GM12878 (cell line): ENCODE measurements at regions not wholly inside any gene's neighbourhood (a gene's known extent, or its start where the extent isn't known, plus 50 kb on each side); places are given as distances from the start of the nearest gene placed in this dataset.

ENCODE experiments used
- ATAC-seq: fragments of 200-7000 bp; cut with Tn5 transposase; 3 replicates; pipeline ENCODE4 v1.9.1; 2020; ENCODE audit warnings: mild to moderate bottlenecking, moderate library complexity
- BruUV-seq: library from RNA; stranded (reverse); fragments of 400-500 nt; replicated peaks from 2 replicates; lab custom pipeline; 2021; lab: Mats Ljungman, UMichigan
- CTCF ChIA-PET: fragments of 300-600 bp; sonication (Branson Sonifier 250); formaldehyde crosslinking; extraction: SDS; loops from one replicate; lab custom pipeline; 2021; ENCODE audit warnings: inconsistent platforms; lab: Yijun Ruan, JAX
- POLR2A ChIA-PET: fragments of 350-600 bp; formaldehyde crosslinking; extraction: SDS; loops from one replicate; lab custom pipeline; 2021; ENCODE audit warnings: inconsistent platforms; lab: Charles Lee
- RAD21 ChIA-PET: fragments of 300-600 bp; sonication (Branson Sonifier 250); formaldehyde crosslinking; loops from one replicate; lab custom pipeline; 2023; ENCODE audit warnings: antibody characterized with exemption; ENCODE audit not compliant: unreplicated experiment; lab: Charles Lee
- SMC1A ChIA-PET: fragments of 300-600 bp; sonication (Branson Sonifier 250); formaldehyde crosslinking; loops from one replicate; lab custom pipeline; 2023; ENCODE audit not compliant: unreplicated experiment, uncharacterized antibody; lab: Charles Lee
- DNase-seq: peaks from one replicate; pipeline ENCODE4 v3.0.0-alpha.2; 2011; ENCODE audit warnings: low read depth, low spot score
- FAIRE-seq: peaks from 3 replicates; lab custom pipeline; 2011; peaks lifted over from hg19 to GRCh38; lab: Jason Lieb, UNC
- H2AFZ ChIP-seq: 2 replicates; pipeline ENCODE4 v1.6.0; 2011; ENCODE audit warnings: low read depth, low read length, control low read depth; ENCODE audit not compliant: control insufficient read depth
- H3K27ac ChIP-seq: 2 replicates; pipeline ENCODE4 v1.5.1; 2011; ENCODE audit warnings: control low read depth; ENCODE audit not compliant: control insufficient read depth, insufficient read depth
- H3K27me3 ChIP-seq, 2 experiments: replicated peaks in 1 of 2; 2 replicates each; pipeline versions ENCODE4 v1.6.0 to v1.6.1; 2011; ENCODE audit warnings: low read length in 1 of 2; ENCODE audit not compliant: control insufficient read depth in 2 of 2, insufficient read depth in 2 of 2
- H3K36me3 ChIP-seq, 2 experiments: 2 replicates each; pipeline ENCODE4 v1.5.1; 2011; ENCODE audit warnings: low read length in 1 of 2; ENCODE audit not compliant: control insufficient read depth in 2 of 2, insufficient read depth in 2 of 2
- H3K4me1 ChIP-seq: 2 replicates; pipeline ENCODE4 v1.6.1; 2011; ENCODE audit warnings: mild to moderate bottlenecking, low read length, moderate library complexity, mixed read lengths; ENCODE audit not compliant: control insufficient read depth, insufficient read depth
- H3K4me2 ChIP-seq: 2 replicates; pipeline ENCODE4 v1.6.0; 2011; ENCODE audit warnings: control low read depth; ENCODE audit not compliant: control insufficient read depth, insufficient read depth
- H3K4me3 ChIP-seq: fragments of 200-600 bp; sonication (generic); 2 replicates; pipeline ENCODE4 v1.5.1; 2016
- H3K79me2 ChIP-seq: 2 replicates; pipeline ENCODE4 v1.6.0; 2011; ENCODE audit warnings: low read length; ENCODE audit not compliant: control insufficient read depth, insufficient read depth
- H3K9ac ChIP-seq: 2 replicates; pipeline ENCODE4 v1.8.0; 2011; ENCODE audit warnings: low read length, control low read depth, mixed read lengths; ENCODE audit not compliant: control insufficient read depth, insufficient read depth
- H3K9me3 ChIP-seq: replicated peaks from 3 replicates; pipeline ENCODE4 v1.5.1; 2011; ENCODE audit warnings: mild to moderate bottlenecking, low read length; ENCODE audit not compliant: control insufficient read depth, insufficient read depth
- H4K20me1 ChIP-seq: 2 replicates; pipeline ENCODE4 v1.6.0; 2011; ENCODE audit not compliant: control insufficient read depth, insufficient read depth
- BCL11A ChIP-seq: IDR thresholded peaks from 2 replicates; pipeline ENCODE4 v1.6.1; 2011; ENCODE audit warnings: low read depth, low read length
- BCL3 ChIP-seq: IDR thresholded peaks from 2 replicates; pipeline ENCODE4 v1.6.1; 2011; ENCODE audit warnings: borderline replicate concordance, low read depth, mild to moderate bottlenecking, moderate library complexity, low read length; ENCODE audit not compliant: insufficient read depth, poor library complexity, severe bottlenecking
- FOXK2 ChIP-seq: fragments of 450-650 bp; IDR thresholded peaks from 2 replicates; pipeline ENCODE4 v1.6.1; 2017; ENCODE audit warnings: mild to moderate bottlenecking, moderate library complexity
- IKZF2 ChIP-seq, 2 experiments: fragments of 450-650 bp; IDR thresholded peaks; 2 replicates each; pipeline ENCODE4 v1.6.1; 2017; ENCODE audit warnings: mild to moderate bottlenecking in 2 of 2, moderate library complexity in 2 of 2
- MXI1 ChIP-seq: fragments of 150-350 bp; IDR thresholded peaks from 2 replicates; pipeline ENCODE4 v1.6.1; 2011; ENCODE audit warnings: low read depth, mild to moderate bottlenecking, inconsistent platforms, low read length, improper control_type of control experiment
- MYC ChIP-seq: IDR thresholded peaks from 2 replicates; pipeline ENCODE4 v1.6.1; 2011; ENCODE audit warnings: mild to moderate bottlenecking, low read length, moderate library complexity, inconsistent platforms; ENCODE audit not compliant: insufficient read depth, insufficient replicate concordance, insufficient read length, severe bottlenecking
- NBN ChIP-seq: fragments of 450-650 bp; IDR thresholded peaks from 2 replicates; pipeline ENCODE4 v1.6.1; 2016
- NFYA ChIP-seq: IDR thresholded peaks from 2 replicates; pipeline ENCODE4 v1.6.1; 2011; ENCODE audit warnings: low read depth, mild to moderate bottlenecking, low read length, improper control_type of control experiment, borderline replicate concordance
- POLR2A ChIP-seq: IDR thresholded peaks from 2 replicates; pipeline ENCODE4 v1.6.1; 2011; ENCODE audit warnings: low read depth, mild to moderate bottlenecking, low read length
- SMARCA5 ChIP-seq: fragments of 450-650 bp; IDR thresholded peaks from 2 replicates; pipeline ENCODE4 v1.6.1; 2017; ENCODE audit warnings: mild to moderate bottlenecking
- STAT3 ChIP-seq: IDR thresholded peaks from 2 replicates; pipeline ENCODE4 v1.6.1; 2011; ENCODE audit warnings: low read depth, low read length, improper control_type of control experiment
- WRNIP1 ChIP-seq: IDR thresholded peaks from 2 replicates; pipeline ENCODE4 v1.6.1; 2011; ENCODE audit warnings: low read depth, low read length, improper control_type of control experiment, borderline replicate concordance
- YBX1 ChIP-seq: fragments of 450-650 bp; IDR thresholded peaks from 2 replicates; pipeline ENCODE4 v1.6.1; 2016; ENCODE audit warnings: antibody characterized with exemption
- ZNF274 ChIP-seq: IDR thresholded peaks from one replicate; pipeline ENCODE4 v1.8.0; 2011; ENCODE audit not compliant: insufficient read length, insufficient read depth
- ZNF384 ChIP-seq: IDR thresholded peaks from 2 replicates; pipeline ENCODE4 v1.6.1; 2012; ENCODE audit warnings: low read depth, mild to moderate bottlenecking, low read length, improper control_type of control experiment, borderline replicate concordance
- WGBS: methylation state at CpG from one replicate; pipeline ENCODE4 v1.1.6; 2016; ENCODE audit warnings: low lambda C conversion rate; ENCODE audit not compliant: insufficient replicate concordance, insufficient coverage; ENCODE audit errors: missing lambda C conversion rate; 5-methylcytosine and 5-hydroxymethylcytosine counted together
- in situ Hi-C: fragments of 300-500 bp; cut with MboI; formaldehyde crosslinking; loops from 9 replicates; pipeline ENCODE4 v1.14.3; 2018; ENCODE audit warnings: mixed read lengths
- intact Hi-C: fragments of 100-400 bp; cut with micrococcal nuclease; formaldehyde crosslinking; loops from one replicate; pipeline ENCODE4 v1.14.2; 2022; ENCODE audit not compliant: unreplicated experiment
- TF ChIP-seq, protein P1 (sequence below): IDR thresholded peaks from 2 replicates; pipeline ENCODE4 v1.6.1; 2011; ENCODE audit warnings: low read depth, mild to moderate bottlenecking, low read length, moderate library complexity, borderline replicate concordance; ENCODE audit errors: extremely low read depth

DNA sequence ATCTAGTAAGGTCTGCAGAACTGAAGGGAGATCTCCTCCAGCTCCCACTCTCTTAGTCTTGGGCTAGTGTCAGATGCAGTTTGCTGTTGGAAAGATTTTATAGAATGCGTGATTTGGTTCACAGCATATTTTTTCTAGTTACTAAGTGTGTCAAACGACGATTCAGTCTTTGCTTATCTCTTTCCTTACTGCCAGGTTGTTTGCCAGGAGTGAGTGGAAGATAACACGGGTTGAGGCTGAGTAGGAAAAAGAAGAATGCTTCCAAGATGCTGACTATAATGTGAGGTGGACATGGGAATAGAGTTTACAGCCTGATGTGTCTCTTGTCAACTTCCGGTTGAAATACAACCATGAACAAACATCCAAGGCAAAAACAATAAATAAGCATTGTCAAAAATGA is 141.4 kb downstream of the GDAP2 start:
- ChIA-PET POLR2A (no interaction called here), SMC1A (no interaction called here), CTCF (no interaction called here), RAD21 (no interaction called here)
- Histone ChIP-seq H3K4me3 (no peak overlapping the region), H3K79me2 (no peaks in the 10 kb centered on the region), H3K36me3 (no peaks in the 10 kb centered on the region), H2AFZ (no peak overlapping the region), H3K9ac (no peak overlapping the region), H3K9me3 (no peaks in the 10 kb centered on the region), H3K4me2 (no peak overlapping the region), H3K4me1 (no peaks in the 10 kb centered on the region), H3K27ac (no peak overlapping the region), H3K27me3 (no peaks in the 10 kb centered on the region), H4K20me1 (no peaks in the 10 kb centered on the region)
- intact Hi-C loops = no loop called here
- WGBS = 61% methylated on average over 5 of the region's 5 CpGs
- TF ChIP-seq NFYA (no peak), POLR2A (no peak), YBX1 (no peak), IKZF2 (IDR thresholded peaks at IDR 0.05) (no peak), SMARCA5 (no peak), ZNF274 (no peak), MXI1 (no peak), FOXK2 (no peak), MYC (no peak), BCL11A (no peak), STAT3 (no peak), BCL3 (no peak), NBN (no peak), WRNIP1 (no peak), ZNF384 (no peak)
- TF ChIP-seq, protein P1, sequence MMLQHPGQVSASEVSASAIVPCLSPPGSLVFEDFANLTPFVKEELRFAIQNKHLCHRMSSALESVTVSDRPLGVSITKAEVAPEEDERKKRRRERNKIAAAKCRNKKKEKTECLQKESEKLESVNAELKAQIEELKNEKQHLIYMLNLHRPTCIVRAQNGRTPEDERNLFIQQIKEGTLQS = no peak
- no peak for FAIRE-seq
- in situ Hi-C loops = no loop called here
- DNase-seq = no peak
- BruUV-seq = no TSS peak
- no peak for ATAC-seq
